H9 (cell line): ENCODE measurements at regions not wholly inside any gene's neighbourhood (a gene's known extent, or its start where the extent isn't known, plus 50 kb on each side); places are given as distances from the start of the nearest gene placed in this dataset.

Source experiments
- DNase-seq: peaks from one replicate; pipeline ENCODE4 v3.0.0-alpha.2; 2017
- H2AFZ ChIP-seq: one replicate; pipeline ENCODE4 v1.6.1; 2013; ENCODE audit warnings: mild to moderate bottlenecking, low read length, control low read depth, moderate library complexity
- H2AK5ac ChIP-seq: 2 replicates; pipeline ENCODE4 v1.6.1; 2013; ENCODE audit warnings: low read length, control low read depth, mixed read lengths; ENCODE audit not compliant: insufficient read length
- H2BK120ac ChIP-seq: one replicate; pipeline ENCODE4 v1.6.1; 2013; ENCODE audit warnings: low read depth, mild to moderate bottlenecking, low read length, control low read depth, inconsistent platforms; ENCODE audit not compliant: poor library complexity, severe bottlenecking
- H2BK12ac ChIP-seq: 2 replicates; pipeline ENCODE4 v1.6.1; 2013; ENCODE audit warnings: low read length, control low read depth, mixed read lengths, low read depth; ENCODE audit not compliant: insufficient read length
- H2BK15ac ChIP-seq: 2 replicates; pipeline ENCODE4 v1.6.1; 2013; ENCODE audit warnings: low read depth, low read length, control low read depth
- H2BK20ac ChIP-seq: one replicate; pipeline ENCODE4 v1.6.1; 2013; ENCODE audit warnings: low read depth, mild to moderate bottlenecking, low read length, control low read depth, inconsistent platforms; ENCODE audit not compliant: poor library complexity, severe bottlenecking
- H2BK5ac ChIP-seq: 2 replicates; pipeline ENCODE4 v1.6.1; 2013; ENCODE audit warnings: low read length, control low read depth, mixed read lengths; ENCODE audit not compliant: insufficient read length
- H3K14ac ChIP-seq: 2 replicates; pipeline ENCODE4 v1.6.1; 2013; ENCODE audit warnings: low read length, control low read depth; ENCODE audit not compliant: insufficient read depth
- H3K18ac ChIP-seq: 2 replicates; pipeline ENCODE4 v1.6.1; 2013; ENCODE audit warnings: low read depth, mild to moderate bottlenecking, mixed read lengths, low read length, control low read depth; ENCODE audit not compliant: insufficient read length
- H3K23ac ChIP-seq: 2 replicates; pipeline ENCODE4 v1.6.1; 2013; ENCODE audit warnings: low read length, control low read depth, mixed read lengths, low read depth; ENCODE audit not compliant: insufficient read length
- H3K23me2 ChIP-seq: 2 replicates; pipeline ENCODE4 v1.6.1; 2013; ENCODE audit warnings: low read depth, mild to moderate bottlenecking, mixed read lengths, low read length, control low read depth; ENCODE audit not compliant: insufficient read length, poor library complexity, severe bottlenecking
- H3K27ac ChIP-seq: 2 replicates; pipeline ENCODE4 v1.5.1; 2013; ENCODE audit warnings: low read length, control low read depth, mixed read lengths, low read depth; ENCODE audit not compliant: insufficient read length
- H3K27me3 ChIP-seq: 2 replicates; pipeline ENCODE4 v1.6.1; 2013; ENCODE audit warnings: low read length, control low read depth, inconsistent platforms; ENCODE audit not compliant: insufficient read depth
- H3K4ac ChIP-seq: 2 replicates; pipeline ENCODE4 v1.6.1; 2013; ENCODE audit warnings: low read depth, mild to moderate bottlenecking, control low read depth, inconsistent platforms, low read length, moderate library complexity
- H3K4me1 ChIP-seq: 2 replicates; pipeline ENCODE4 v1.6.1; 2013; ENCODE audit warnings: low read length, control low read depth, inconsistent platforms; ENCODE audit not compliant: insufficient read depth
- H3K4me2 ChIP-seq: 2 replicates; pipeline ENCODE4 v1.6.1; 2013; ENCODE audit warnings: low read length, control low read depth, mixed read lengths; ENCODE audit not compliant: insufficient read length, insufficient read depth
- H3K56ac ChIP-seq: 2 replicates; pipeline ENCODE4 v1.6.1; 2013; ENCODE audit warnings: low read depth, mild to moderate bottlenecking, mixed read lengths, low read length, control low read depth; ENCODE audit not compliant: insufficient read length
- H3K79me1 ChIP-seq: 2 replicates; pipeline ENCODE4 v1.6.1; 2013; ENCODE audit warnings: low read depth, mild to moderate bottlenecking, moderate library complexity, low read length, control low read depth, inconsistent platforms; ENCODE audit not compliant: insufficient read depth, poor library complexity, severe bottlenecking
- H3K79me2 ChIP-seq: 2 replicates; pipeline ENCODE4 v1.6.1; 2013; ENCODE audit warnings: low read length, control low read depth, inconsistent platforms; ENCODE audit not compliant: insufficient read depth
- H3K9ac ChIP-seq: 2 replicates; pipeline ENCODE4 v1.6.1; 2013; ENCODE audit warnings: low read length, control low read depth, mixed read lengths; ENCODE audit not compliant: insufficient read length; ENCODE audit errors: extremely low read depth
- H3K9me3 ChIP-seq: one replicate; pipeline ENCODE4 v1.6.1; 2013; ENCODE audit warnings: low read depth, low read length, inconsistent platforms; ENCODE audit not compliant: control insufficient read depth
- H3T11ph ChIP-seq: one replicate; pipeline ENCODE4 v1.6.1; 2013; ENCODE audit warnings: mild to moderate bottlenecking, low read length, control low read depth, inconsistent platforms
- H4K20me1 ChIP-seq: one replicate; pipeline ENCODE4 v1.6.1; 2013; ENCODE audit not compliant: control insufficient read depth, insufficient read length, insufficient read depth
- H4K5ac ChIP-seq: 2 replicates; pipeline ENCODE4 v1.6.1; 2013; ENCODE audit warnings: low read depth, mild to moderate bottlenecking, mixed read lengths, low read length, control low read depth; ENCODE audit not compliant: insufficient read length
- H4K8ac ChIP-seq: replicated peaks from 2 replicates; pipeline ENCODE4 v1.6.1; 2013; ENCODE audit warnings: low read length, control low read depth, mixed read lengths, low read depth; ENCODE audit not compliant: insufficient read length
- H4K91ac ChIP-seq: 2 replicates; pipeline ENCODE4 v1.6.1; 2013; ENCODE audit warnings: low read depth, mild to moderate bottlenecking, moderate library complexity, mixed read lengths, low read length, control low read depth; ENCODE audit not compliant: insufficient read length
- H3K27ac Mint-ChIP-seq, 3 experiments: 2 replicates in 2 of 3; 3 replicates in 1 of 3; pipeline ENCODE4 v1.8.0; 2020 to 2021; ENCODE audit warnings: mixed read lengths in 3 of 3, mild to moderate bottlenecking in 1 of 3, moderate library complexity in 1 of 3
- H3K27me3 Mint-ChIP-seq: 2 replicates; pipeline ENCODE4 v1.8.0; 2021; ENCODE audit warnings: low read depth, mild to moderate bottlenecking, moderate library complexity, mixed read lengths
- H3K36me3 Mint-ChIP-seq, 3 experiments: 2 replicates in 2 of 3; 3 replicates in 1 of 3; pipeline ENCODE4 v1.8.0; 2020 to 2021; ENCODE audit warnings: low read depth in 3 of 3, mixed read lengths in 3 of 3; ENCODE audit not compliant: insufficient read depth in 1 of 3
- H3K4me1 Mint-ChIP-seq, 2 experiments: 2 replicates each; pipeline ENCODE4 v1.8.0; 2020; ENCODE audit warnings: mixed read lengths in 2 of 2
- H3K4me3 Mint-ChIP-seq, 2 experiments: 2 replicates in 1 of 2; 3 replicates in 1 of 2; pipeline ENCODE4 v1.8.0; 2020 to 2021; ENCODE audit warnings: mild to moderate bottlenecking in 2 of 2, mixed read lengths in 2 of 2, moderate library complexity in 1 of 2
- H3K9me3 Mint-ChIP-seq, 2 experiments: 2 replicates in 1 of 2; 3 replicates in 1 of 2; pipeline ENCODE4 v1.8.0; 2020; ENCODE audit warnings: mild to moderate bottlenecking in 2 of 2, mixed read lengths in 2 of 2, moderate library complexity in 1 of 2
- CTCF ChIP-seq: fragments of 200-600 bp; sonication (generic); conservative IDR thresholded peaks from 3 replicates; pipeline ENCODE4 v1.8.0; 2021; ENCODE audit warnings: antibody characterized with exemption, mild to moderate bottlenecking
- WGBS: extraction: QIAGEN DNeasy Blood & Tissue Kit; methylation state at CpG from one replicate; pipeline ENCODE4 v1.1.7; 2013; ENCODE audit warnings: missing lambda C conversion rate, low lambda C conversion rate, mixed read lengths; ENCODE audit not compliant: insufficient read length; ENCODE audit errors: extremely low coverage; 5-methylcytosine and 5-hydroxymethylcytosine counted together

GRCh38 chrX:126030021-126030420, 136.1 kb downstream of the DCAF12L2 start:
- TF ChIP-seq CTCF, result no peak
- no peak overlapping the region for H3K14ac ChIP-seq
- H3K9ac ChIP-seq, result no peak overlapping the region
- H3K27me3 Mint-ChIP-seq, result no peaks in the 10 kb centered on the region
- no peak overlapping the region for H2BK20ac ChIP-seq
- no peaks in the 10 kb centered on the region for H4K20me1 ChIP-seq
- no peak overlapping the region for H4K91ac ChIP-seq
- H4K5ac ChIP-seq, result no peak overlapping the region
- WGBS, result no CpG with 5 or more reads among the region's 4 CpGs
- H3T11ph ChIP-seq, result no peak overlapping the region
- no peak overlapping the region for H2AK5ac ChIP-seq
- no peak overlapping the region for H3K56ac ChIP-seq
- no peak overlapping the region for H3K18ac ChIP-seq
- no peak overlapping the region for H3K4me2 ChIP-seq
- no peak overlapping the region for H3K4ac ChIP-seq
- H3K4me1 ChIP-seq, result no peaks in the 10 kb centered on the region; the same call in 1 of the 2 replicates
- H3K23me2 ChIP-seq, result no peaks in the 10 kb centered on the region
- no peak overlapping the region for H2BK5ac ChIP-seq
- no peaks in the 10 kb centered on the region for H3K79me1 ChIP-seq
- peaks cover 8 to 9% of the 10 kb centered on the region in 2 experiments for H3K4me1 Mint-ChIP-seq
- 0 out of 7 replicates have a peak, but pooled peaks cover 0 to 1% (median 0%) of the 10 kb centered on the region in 3 experiments for H3K36me3 Mint-ChIP-seq
- H3K4me3 Mint-ChIP-seq, result no peak overlapping the region
- no peak overlapping the region for H3K27ac Mint-ChIP-seq
- no peak overlapping the region for H2BK12ac ChIP-seq
- H3K9me3 Mint-ChIP-seq, result peaks cover 6 to 71% of the 10 kb centered on the region in 2 experiments; a peak in 4 of 5 replicates
- H2BK120ac ChIP-seq, result no peak overlapping the region
- no peak overlapping the region for H2BK15ac ChIP-seq
- H2AFZ ChIP-seq, result no peak overlapping the region
- no peak for DNase-seq
- no peaks in the 10 kb centered on the region for H3K27me3 ChIP-seq
- H3K79me2 ChIP-seq, result no peaks in the 10 kb centered on the region
- H3K9me3 ChIP-seq, result no peaks in the 10 kb centered on the region
- no peak overlapping the region for H3K23ac ChIP-seq
- no peak overlapping the region for H4K8ac ChIP-seq
- no peak overlapping the region for H3K27ac ChIP-seq
